ENCODE measurements at regions not wholly inside any gene's neighbourhood (a gene's known extent, or its start where the extent isn't known, plus 50 kb on each side); places are given as distances from the start of the nearest gene placed in this dataset.

DNA sequence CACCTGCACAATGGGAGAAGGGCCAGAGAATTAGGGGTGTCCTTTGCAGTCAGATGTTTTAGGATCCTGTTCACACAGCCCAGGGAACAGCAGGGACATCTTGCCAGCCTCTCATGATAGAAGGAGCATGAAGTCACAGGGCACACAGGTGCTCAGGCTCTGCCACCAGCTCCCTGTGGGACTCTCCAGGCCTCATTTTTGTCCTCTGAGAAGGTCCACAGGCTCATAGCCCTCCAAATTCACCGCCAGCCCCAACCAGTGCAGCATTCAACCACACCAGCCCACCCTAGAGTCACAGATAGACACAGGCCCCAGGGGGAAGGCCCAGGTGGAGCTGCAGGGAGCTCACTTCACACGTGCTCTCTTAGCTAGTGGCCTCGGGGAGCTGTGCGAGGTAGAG lies 391.7 kb downstream of the TNS1 start:
- TF ChIP-seq, protein P1, sequence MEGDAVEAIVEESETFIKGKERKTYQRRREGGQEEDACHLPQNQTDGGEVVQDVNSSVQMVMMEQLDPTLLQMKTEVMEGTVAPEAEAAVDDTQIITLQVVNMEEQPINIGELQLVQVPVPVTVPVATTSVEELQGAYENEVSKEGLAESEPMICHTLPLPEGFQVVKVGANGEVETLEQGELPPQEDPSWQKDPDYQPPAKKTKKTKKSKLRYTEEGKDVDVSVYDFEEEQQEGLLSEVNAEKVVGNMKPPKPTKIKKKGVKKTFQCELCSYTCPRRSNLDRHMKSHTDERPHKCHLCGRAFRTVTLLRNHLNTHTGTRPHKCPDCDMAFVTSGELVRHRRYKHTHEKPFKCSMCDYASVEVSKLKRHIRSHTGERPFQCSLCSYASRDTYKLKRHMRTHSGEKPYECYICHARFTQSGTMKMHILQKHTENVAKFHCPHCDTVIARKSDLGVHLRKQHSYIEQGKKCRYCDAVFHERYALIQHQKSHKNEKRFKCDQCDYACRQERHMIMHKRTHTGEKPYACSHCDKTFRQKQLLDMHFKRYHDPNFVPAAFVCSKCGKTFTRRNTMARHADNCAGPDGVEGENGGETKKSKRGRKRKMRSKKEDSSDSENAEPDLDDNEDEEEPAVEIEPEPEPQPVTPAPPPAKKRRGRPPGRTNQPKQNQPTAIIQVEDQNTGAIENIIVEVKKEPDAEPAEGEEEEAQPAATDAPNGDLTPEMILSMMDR (IDR thresholded peaks at IDR 0.05), result no peak
- TF ChIP-seq EZH2 (IDR thresholded peaks at IDR 0.05; ENCODE audit: borderline replicate concordance, insufficient read depth, low read depth, low read length, poor library complexity, severe bottlenecking), result no peak
